ENCODE measurements at regions not wholly inside any gene's neighbourhood (a gene's known extent, or its start where the extent isn't known, plus 50 kb on each side); places are given as distances from the start of the nearest gene placed in this dataset.

GRCh38 chr5:77923666-77924065 lies 147.5 kb upstream of the TBCA start:
- Histone ChIP-seq H3K9me3 (peaks cover 0 to 7% (median 0%) of the 10 kb centered on the region in 8 donors), H3K4me3 (no peak overlapping the region), H3K27ac (no peak overlapping the region), H3K4me1 (no peaks in the 10 kb centered on the region), H3K36me3 (no peaks in the 10 kb centered on the region), H3K27me3 (replicated peaks in 1 of 7) (no peaks in the 10 kb centered on the region)
- 74 to 88% (median 84%) methylated on average over 4 of the region's 4 CpGs for WGBS, 5 donors
- intact Hi-C loops (cut with DNase I; ENCODE audit: low total_unique reads), result no loop called here
- TF ChIP-seq POLR2AphosphoS5 (IDR thresholded peaks at IDR 0.05) (no peak), POLR2A (IDR thresholded peaks at IDR 0.05) (no peak)
- TF ChIP-seq, protein P1, sequence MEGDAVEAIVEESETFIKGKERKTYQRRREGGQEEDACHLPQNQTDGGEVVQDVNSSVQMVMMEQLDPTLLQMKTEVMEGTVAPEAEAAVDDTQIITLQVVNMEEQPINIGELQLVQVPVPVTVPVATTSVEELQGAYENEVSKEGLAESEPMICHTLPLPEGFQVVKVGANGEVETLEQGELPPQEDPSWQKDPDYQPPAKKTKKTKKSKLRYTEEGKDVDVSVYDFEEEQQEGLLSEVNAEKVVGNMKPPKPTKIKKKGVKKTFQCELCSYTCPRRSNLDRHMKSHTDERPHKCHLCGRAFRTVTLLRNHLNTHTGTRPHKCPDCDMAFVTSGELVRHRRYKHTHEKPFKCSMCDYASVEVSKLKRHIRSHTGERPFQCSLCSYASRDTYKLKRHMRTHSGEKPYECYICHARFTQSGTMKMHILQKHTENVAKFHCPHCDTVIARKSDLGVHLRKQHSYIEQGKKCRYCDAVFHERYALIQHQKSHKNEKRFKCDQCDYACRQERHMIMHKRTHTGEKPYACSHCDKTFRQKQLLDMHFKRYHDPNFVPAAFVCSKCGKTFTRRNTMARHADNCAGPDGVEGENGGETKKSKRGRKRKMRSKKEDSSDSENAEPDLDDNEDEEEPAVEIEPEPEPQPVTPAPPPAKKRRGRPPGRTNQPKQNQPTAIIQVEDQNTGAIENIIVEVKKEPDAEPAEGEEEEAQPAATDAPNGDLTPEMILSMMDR (IDR thresholded peaks at IDR 0.05 in 8 of 11, conservative IDR thresholded peaks at IDR 0.05 in 3 of 11), result no peak
- no peak for DNase-seq

DNA sequence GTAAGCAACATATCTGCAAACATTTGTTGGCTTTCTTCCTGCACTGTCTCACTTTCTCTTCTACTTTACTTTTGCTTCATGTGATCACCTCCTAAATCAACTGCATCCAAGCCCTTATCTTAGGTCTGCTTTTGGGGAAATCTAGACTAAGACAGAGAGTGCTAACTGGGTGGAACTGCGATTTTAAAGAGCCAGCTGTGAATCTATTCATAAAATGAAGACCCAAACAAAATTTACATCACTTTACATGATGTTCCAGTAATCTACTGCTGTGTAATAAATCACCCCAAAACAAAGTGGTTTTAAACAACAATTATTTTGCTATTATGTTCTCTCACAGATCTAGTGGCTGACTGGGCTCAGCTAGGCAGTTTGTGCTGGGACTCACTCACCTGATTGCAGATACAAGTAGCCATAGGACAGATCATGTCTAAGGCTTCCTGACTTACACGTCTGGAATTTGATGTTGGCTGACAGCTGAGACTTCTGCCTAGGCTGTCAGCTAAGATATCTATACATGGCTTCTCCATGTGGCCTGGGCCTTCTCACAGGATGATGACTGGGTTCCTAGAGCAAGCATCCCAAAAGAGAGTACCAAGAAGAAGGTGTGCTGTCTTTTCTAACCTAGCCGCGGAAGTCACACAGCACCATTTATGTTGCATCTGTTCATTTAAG lies 145.1 kb upstream of the TBCA start:
- no peaks in the 10 kb centered on the region for H3K4me1 ChIP-seq
- TF ChIP-seq POLR2AphosphoS5 (IDR thresholded peaks at IDR 0.05) (no peak), POLR2A (IDR thresholded peaks at IDR 0.05) (no peak)
- TF ChIP-seq, protein P1 (IDR thresholded peaks at IDR 0.05 in 8 of 11, conservative IDR thresholded peaks at IDR 0.05 in 3 of 11), result no peak
- H3K4me3 ChIP-seq, result no peak overlapping the region
- peaks cover 0 to 5% (median 0%) of the 10 kb centered on the region in 8 donors for H3K9me3 ChIP-seq
- H3K27me3 ChIP-seq (replicated peaks in 1 of 7), result no peaks in the 10 kb centered on the region
- DNase-seq, result no peak
- H3K36me3 ChIP-seq, result no peaks in the 10 kb centered on the region
- intact Hi-C loops (cut with DNase I; ENCODE audit: low total_unique reads), result no loop called here
- 89 to 94% (median 92%) methylated on average over 4 of the region's 4 CpGs for WGBS, 5 donors
- no peak overlapping the region for H3K27ac ChIP-seq

- Histone ChIP-seq H3K9me3 (no peaks in the 10 kb centered on the region), H3K27ac (no peak overlapping the region), H3K4me3 (no peak overlapping the region), H3K27me3 (replicated peaks in 1 of 7) (no peaks in the 10 kb centered on the region), H3K36me3 (no peaks in the 10 kb centered on the region), H3K4me1 (no peaks in the 10 kb centered on the region)
- intact Hi-C loops (cut with DNase I; ENCODE audit: low total_unique reads), result no loop called here
- TF ChIP-seq, protein P1 (IDR thresholded peaks at IDR 0.05 in 8 of 11, conservative IDR thresholded peaks at IDR 0.05 in 3 of 11), result no peak
- TF ChIP-seq POLR2AphosphoS5 (IDR thresholded peaks at IDR 0.05), result no peak
- no peak for TF ChIP-seq POLR2A (IDR thresholded peaks at IDR 0.05)
- 76 to 80% (median 77%) methylated on average over 5 of the region's 5 CpGs for WGBS, 5 donors
- no peak for DNase-seq
Measured at GRCh38 chr5:77920359-77921058, 144.4 kb upstream of the TBCA start.

DNA sequence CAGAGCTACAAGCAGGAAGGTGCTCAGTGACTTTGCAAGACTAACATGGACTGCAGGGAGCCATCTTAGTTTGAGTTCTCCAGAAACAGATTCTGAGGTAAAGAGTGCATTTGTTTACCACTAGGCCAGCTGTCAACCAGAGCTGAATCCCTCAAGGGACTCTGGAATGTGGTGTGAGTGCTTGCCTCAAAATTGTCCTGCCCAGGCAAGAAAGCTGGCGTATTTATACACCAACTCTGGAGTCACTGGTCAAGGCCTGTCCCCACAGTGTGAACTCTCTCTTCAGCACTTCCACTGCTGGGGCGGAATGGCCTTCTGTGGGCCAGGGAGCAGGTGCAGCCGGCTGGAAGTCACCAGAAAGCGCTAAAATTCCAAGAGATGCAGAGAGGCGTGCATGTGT lies 139.2 kb upstream of the TBCA start:
- H3K36me3 ChIP-seq, result no peaks in the 10 kb centered on the region
- no peaks in the 10 kb centered on the region for H3K4me1 ChIP-seq
- WGBS, 5 donors, result 94 to 100% (median 96%) methylated on average over 5 of the region's 5 CpGs
- DNase-seq, result no peak
- intact Hi-C loops (cut with DNase I; ENCODE audit: low total_unique reads), result no loop called here
- no peak overlapping the region for H3K4me3 ChIP-seq
- no peak for TF ChIP-seq POLR2AphosphoS5 (IDR thresholded peaks at IDR 0.05)
- peaks cover 0 to 13% (median 0%) of the 10 kb centered on the region in 7 donors for H3K27me3 ChIP-seq (replicated peaks in 1 of 7)
- no peak overlapping the region for H3K27ac ChIP-seq
- H3K9me3 ChIP-seq, result peaks cover 0 to 7% (median 0%) of the 10 kb centered on the region in 8 donors

All from spleen (tissue), 11 donors.